CD14-positive monocyte (primary cell): ENCODE measurements at regions not wholly inside any gene's neighbourhood (a gene's known extent, or its start where the extent isn't known, plus 50 kb on each side); places are given as distances from the start of the nearest gene placed in this dataset.

Source experiments
- DNase-seq, 3 donors: peaks; one replicate each; pipeline ENCODE4 v3.0.0-alpha.2; 2011 to 2022
- H2AFZ ChIP-seq: 2 replicates; pipeline ENCODE4 v1.6.0; 2012; ENCODE audit warnings: mild to moderate bottlenecking, low read depth, low read length, inconsistent platforms; ENCODE audit not compliant: insufficient read depth, poor library complexity, severe bottlenecking
- H3K27ac ChIP-seq, 2 donors: 1 replicate in 1 of 2; 2 replicates in 1 of 2; pipeline ENCODE4 v1.5.1; 2012 to 2013; ENCODE audit warnings: low read length in 2 of 2, control low read depth in 1 of 2, inconsistent platforms in 1 of 2, low read depth in 1 of 2, mild to moderate bottlenecking in 1 of 2
- H3K27me3 ChIP-seq, 2 donors: one replicate each; pipeline versions ENCODE4 v1.6.0 to v1.6.1; 2011 to 2013; ENCODE audit warnings: low read length in 2 of 2; ENCODE audit not compliant: control insufficient read depth in 2 of 2, insufficient read depth in 2 of 2
- H3K36me3 ChIP-seq, 2 donors: replicated peaks in 1 of 2; 1 replicate in 1 of 2; 2 replicates in 1 of 2; pipeline versions ENCODE4 v1.5.1 to v1.6.1; 2012 to 2013; ENCODE audit warnings: low read length in 2 of 2, control low read depth in 1 of 2, inconsistent platforms in 1 of 2, mild to moderate bottlenecking in 1 of 2; ENCODE audit not compliant: insufficient read depth in 2 of 2, control insufficient read depth in 1 of 2
- H3K4me1 ChIP-seq, 2 donors: 1 replicate in 1 of 2; 2 replicates in 1 of 2; pipeline versions ENCODE4 v1.5.1 to v1.6.1; 2012 to 2013; ENCODE audit warnings: low read length in 2 of 2, control low read depth in 1 of 2, inconsistent platforms in 1 of 2, mild to moderate bottlenecking in 1 of 2, moderate library complexity in 1 of 2; ENCODE audit not compliant: insufficient read depth in 2 of 2, control insufficient read depth in 1 of 2
- H3K4me2 ChIP-seq: replicated peaks from 2 replicates; pipeline ENCODE3; 2012; ENCODE audit warnings: low read length, moderate library complexity, mild to moderate bottlenecking; ENCODE audit not compliant: poor library complexity, severe bottlenecking; ENCODE audit errors: extremely low read depth
- H3K4me3 ChIP-seq, 3 experiments: fragments of 200-600 bp in 1 of 3; sonication (generic) in 1 of 3; replicated peaks in 1 of 3; 1 replicate in 2 of 3; 2 replicates in 1 of 3; pipeline ENCODE4 v1.5.1; 2011 to 2013; ENCODE audit warnings: low read length in 3 of 3, mild to moderate bottlenecking in 3 of 3, control low read depth in 2 of 3, low read depth in 2 of 3, inconsistent platforms in 1 of 3, moderate library complexity in 1 of 3
- H3K79me2 ChIP-seq: 2 replicates; pipeline ENCODE4 v1.6.0; 2012; ENCODE audit warnings: mild to moderate bottlenecking, control low read depth, inconsistent platforms, low read length, moderate library complexity; ENCODE audit not compliant: insufficient read depth
- H3K9ac ChIP-seq: 2 replicates; pipeline ENCODE4 v1.6.0; 2017; ENCODE audit warnings: low read length, mild to moderate bottlenecking; ENCODE audit not compliant: insufficient read depth, poor library complexity, severe bottlenecking
- H3K9me3 ChIP-seq, 2 donors: replicated peaks in 1 of 2; 1 replicate in 1 of 2; 2 replicates in 1 of 2; pipeline versions ENCODE4 v1.5.1 to v1.6.1; 2012 to 2013; ENCODE audit warnings: low read length in 2 of 2, control low read depth in 1 of 2; ENCODE audit not compliant: control insufficient read depth in 1 of 2, insufficient read depth in 1 of 2
- H4K20me1 ChIP-seq: 2 replicates; pipeline ENCODE4 v1.6.0; 2012; ENCODE audit warnings: mild to moderate bottlenecking, low read length, control low read depth, moderate library complexity; ENCODE audit not compliant: insufficient read depth
- H3K27ac Mint-ChIP-seq, 7 donors: one replicate each; pipeline ENCODE4 v1.8.0; 2020; ENCODE audit warnings: mild to moderate bottlenecking in 7 of 7, mixed read lengths in 7 of 7, moderate library complexity in 6 of 7, inconsistent platforms in 2 of 7
- H3K27me3 Mint-ChIP-seq, 3 donors: one replicate each; pipeline ENCODE4 v1.8.0; 2021 to 2022; ENCODE audit warnings: low read depth in 3 of 3, mild to moderate bottlenecking in 3 of 3, mixed read lengths in 3 of 3, moderate library complexity in 3 of 3, inconsistent platforms in 1 of 3
- H3K36me3 Mint-ChIP-seq, 2 donors: one replicate each; pipeline ENCODE4 v1.8.0; 2020; ENCODE audit warnings: mixed read lengths in 2 of 2, inconsistent platforms in 1 of 2, mild to moderate bottlenecking in 1 of 2
- H3K4me1 Mint-ChIP-seq: one replicate; pipeline ENCODE4 v1.8.0; 2020; ENCODE audit warnings: mild to moderate bottlenecking, mixed read lengths
- H3K4me3 Mint-ChIP-seq, 2 donors: one replicate each; pipeline ENCODE4 v1.8.0; 2020; ENCODE audit warnings: mild to moderate bottlenecking in 2 of 2, mixed read lengths in 2 of 2, moderate library complexity in 1 of 2
- H3K9me3 Mint-ChIP-seq, 7 donors: one replicate each; pipeline ENCODE4 v1.8.0; 2020 to 2022; ENCODE audit warnings: mixed read lengths in 7 of 7, mild to moderate bottlenecking in 6 of 7, moderate library complexity in 6 of 7, inconsistent platforms in 2 of 7
- WGBS: methylation state at CpG from one replicate; pipeline ENCODE4 v1.1.5; 2013; ENCODE audit warnings: missing lambda C conversion rate; ENCODE audit not compliant: insufficient coverage; 5-methylcytosine and 5-hydroxymethylcytosine counted together
- intact Hi-C, 2 donors: fragments of 100-400 bp; cut with micrococcal nuclease; formaldehyde crosslinking; loops; one replicate each; pipeline versions ENCODE4 v1.15.0 to v1.15.1; 2023
- TF ChIP-seq, protein P1 (sequence below): fragments of 200-600 bp; IDR thresholded peaks from one replicate; pipeline ENCODE4 v1.8.0; 2022; ENCODE audit warnings: antibody characterized with exemption, mild to moderate bottlenecking

DNA sequence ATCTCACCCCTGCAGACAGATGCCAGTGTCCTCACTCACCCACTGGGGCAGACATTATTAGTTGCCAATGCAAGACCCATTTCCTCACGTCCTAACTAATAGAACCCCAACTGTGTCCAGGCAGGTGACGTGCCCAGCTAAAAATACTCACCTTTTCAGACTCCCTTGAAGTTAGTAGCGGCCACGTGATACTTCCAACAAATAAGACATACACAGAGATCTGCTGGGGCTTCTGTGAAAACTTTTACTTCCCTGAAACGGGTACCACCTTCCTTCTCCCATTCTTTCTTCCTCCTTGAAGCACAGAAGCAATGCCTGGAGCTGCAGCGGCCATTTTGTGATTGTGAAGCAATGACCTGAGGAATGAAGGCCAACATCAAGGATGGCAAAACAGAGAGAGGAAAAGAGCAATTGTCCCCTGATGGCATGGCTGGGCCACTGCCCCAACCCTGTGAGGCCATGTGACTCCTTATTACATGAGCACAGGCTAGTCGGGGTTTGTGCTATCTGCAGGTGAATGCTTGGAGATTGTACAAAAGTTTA, 74.4 kb upstream of the TMPRSS2 start:
- no peaks in the 10 kb centered on the region for H3K36me3 Mint-ChIP-seq
- H2AFZ ChIP-seq, result no peak overlapping the region
- peaks cover 3 to 12% of the 10 kb centered on the region in 2 donors for H3K9me3 ChIP-seq
- no peak overlapping the region for H3K4me3 ChIP-seq
- intact Hi-C loops, result no loop called here
- DNase-seq, result no peak
- H3K27ac Mint-ChIP-seq, result no peak overlapping the region
- no peaks in the 10 kb centered on the region for H3K4me1 Mint-ChIP-seq
- H3K79me2 ChIP-seq, result no peaks in the 10 kb centered on the region
- H3K4me3 Mint-ChIP-seq, result no peak overlapping the region
- no peaks in the 10 kb centered on the region for H4K20me1 ChIP-seq
- TF ChIP-seq, protein P1, sequence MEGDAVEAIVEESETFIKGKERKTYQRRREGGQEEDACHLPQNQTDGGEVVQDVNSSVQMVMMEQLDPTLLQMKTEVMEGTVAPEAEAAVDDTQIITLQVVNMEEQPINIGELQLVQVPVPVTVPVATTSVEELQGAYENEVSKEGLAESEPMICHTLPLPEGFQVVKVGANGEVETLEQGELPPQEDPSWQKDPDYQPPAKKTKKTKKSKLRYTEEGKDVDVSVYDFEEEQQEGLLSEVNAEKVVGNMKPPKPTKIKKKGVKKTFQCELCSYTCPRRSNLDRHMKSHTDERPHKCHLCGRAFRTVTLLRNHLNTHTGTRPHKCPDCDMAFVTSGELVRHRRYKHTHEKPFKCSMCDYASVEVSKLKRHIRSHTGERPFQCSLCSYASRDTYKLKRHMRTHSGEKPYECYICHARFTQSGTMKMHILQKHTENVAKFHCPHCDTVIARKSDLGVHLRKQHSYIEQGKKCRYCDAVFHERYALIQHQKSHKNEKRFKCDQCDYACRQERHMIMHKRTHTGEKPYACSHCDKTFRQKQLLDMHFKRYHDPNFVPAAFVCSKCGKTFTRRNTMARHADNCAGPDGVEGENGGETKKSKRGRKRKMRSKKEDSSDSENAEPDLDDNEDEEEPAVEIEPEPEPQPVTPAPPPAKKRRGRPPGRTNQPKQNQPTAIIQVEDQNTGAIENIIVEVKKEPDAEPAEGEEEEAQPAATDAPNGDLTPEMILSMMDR, result no peak
- WGBS, result 95% methylated on average over 5 of the region's 7 CpGs
- no peaks in the 10 kb centered on the region for H3K4me1 ChIP-seq
- H3K27ac ChIP-seq, result no peak overlapping the region
- no peak overlapping the region for H3K9ac ChIP-seq
- H3K27me3 ChIP-seq, result no peaks in the 10 kb centered on the region
- H3K36me3 ChIP-seq, result no peaks in the 10 kb centered on the region
- H3K27me3 Mint-ChIP-seq, result peaks cover 0 to 4% (median 2%) of the 10 kb centered on the region in 3 donors
- H3K9me3 Mint-ChIP-seq, result peaks cover 5 to 17% (median 13%) of the 10 kb centered on the region in 7 donors
- H3K4me2 ChIP-seq, result no peak overlapping the region

DNA sequence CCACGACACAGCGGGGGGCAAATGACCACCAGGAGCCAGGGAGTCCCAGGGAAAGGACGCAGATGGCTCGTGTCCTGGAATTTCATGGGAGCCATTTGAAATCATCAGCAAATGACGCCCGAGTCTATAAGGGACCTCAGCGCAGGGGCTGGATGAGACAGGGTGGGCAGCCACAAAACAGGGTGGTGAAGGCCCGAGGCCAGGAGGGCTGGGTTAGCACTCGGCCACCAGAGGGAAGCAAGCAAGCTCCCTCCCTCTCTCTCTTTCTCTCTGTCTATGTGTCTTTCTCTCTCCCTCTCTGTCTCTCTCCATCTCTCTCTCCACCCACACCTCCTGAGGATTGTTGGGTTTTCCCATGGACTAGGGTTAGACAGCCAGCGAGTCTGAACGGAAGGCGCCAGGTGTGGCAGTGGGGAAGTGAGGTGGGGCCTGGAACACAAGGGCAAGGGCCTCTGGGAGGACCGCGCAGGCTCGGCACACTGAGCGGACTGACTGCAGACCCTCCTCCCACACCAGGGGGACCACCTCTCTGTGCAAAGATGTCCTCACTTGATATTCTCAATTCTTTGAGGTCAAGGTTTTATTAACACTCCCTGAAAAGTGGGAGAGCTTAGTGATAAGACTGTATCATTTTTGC, 73.8 kb upstream of the TMPRSS2 start:
- H4K20me1 ChIP-seq, result no peaks in the 10 kb centered on the region
- intact Hi-C loops, result no loop called here
- no peak overlapping the region for H3K4me2 ChIP-seq
- H3K79me2 ChIP-seq, result no peaks in the 10 kb centered on the region
- no peak overlapping the region for H2AFZ ChIP-seq
- TF ChIP-seq, protein P1, result no peak
- H3K4me3 Mint-ChIP-seq, result no peak overlapping the region
- no peak overlapping the region for H3K27ac Mint-ChIP-seq
- no peaks in the 10 kb centered on the region for H3K36me3 Mint-ChIP-seq
- H3K4me1 Mint-ChIP-seq, result no peaks in the 10 kb centered on the region
- peaks cover 4 to 19% (median 12%) of the 10 kb centered on the region in 7 donors for H3K9me3 Mint-ChIP-seq
- no peaks in the 10 kb centered on the region for H3K4me1 ChIP-seq
- H3K36me3 ChIP-seq, result no peaks in the 10 kb centered on the region
- H3K4me3 ChIP-seq, result no peak overlapping the region
- DNase-seq, result no peak
- H3K9ac ChIP-seq, result no peak overlapping the region
- H3K9me3 ChIP-seq, result peaks cover 3 to 14% of the 10 kb centered on the region in 2 donors
- 98% methylated on average over 9 of the region's 16 CpGs for WGBS
- H3K27me3 Mint-ChIP-seq, result peaks cover 0 to 4% (median 2%) of the 10 kb centered on the region in 3 donors
- no peak overlapping the region for H3K27ac ChIP-seq
- no peaks in the 10 kb centered on the region for H3K27me3 ChIP-seq
